GM21381 (cell line): ENCODE measurements at regions not wholly inside any gene's neighbourhood (a gene's known extent, or its start where the extent isn't known, plus 50 kb on each side); places are given as distances from the start of the nearest gene placed in this dataset.

Experiments
- ATAC-seq: cut with Tn5 transposase; IDR thresholded peaks from one replicate; pipeline ENCODE4 v1.9.1; 2021; ENCODE audit warnings: mild to moderate bottlenecking, moderate library complexity; ENCODE audit not compliant: unreplicated experiment

- no peak for ATAC-seq
Measured at GRCh38 chr20:4371623-4372251, 122.7 kb upstream of the ADRA1D start.

GRCh38 chr20:4370851-4371250 lies 121.8 kb upstream of the ADRA1D start:
- no peak for ATAC-seq

GRCh38 chr20:4369798-4370124 lies 120.7 kb upstream of the ADRA1D start:
- ATAC-seq, result no peak

GRCh38 chr20:4369119-4369797 lies 120.2 kb upstream of the ADRA1D start:
- no peak for ATAC-seq

GRCh38 chr20:4366076-4366475 lies 117.0 kb upstream of the ADRA1D start:
- no peak for ATAC-seq

GRCh38 chr20:4358552-4358951 lies 109.5 kb upstream of the ADRA1D start:
- no peak for ATAC-seq

- ATAC-seq, result no peak
Measured at GRCh38 chr20:4352348-4352747, 103.3 kb upstream of the ADRA1D start.

GRCh38 chr20:4350096-4350495 lies 101.0 kb upstream of the ADRA1D start:
- no peak for ATAC-seq

- no peak for ATAC-seq
Measured at GRCh38 chr20:4344670-4345069, 95.6 kb upstream of the ADRA1D start.

GRCh38 chr20:4342609-4343008 lies 93.5 kb upstream of the ADRA1D start:
- no peak for ATAC-seq

- no peak for ATAC-seq
Measured at GRCh38 chr20:4341804-4342485, 92.9 kb upstream of the ADRA1D start.

- no peak for ATAC-seq
Measured at GRCh38 chr20:4335722-4336121, 86.6 kb upstream of the ADRA1D start.

- no peak for ATAC-seq
Measured at GRCh38 chr20:4332121-4332860, 83.2 kb upstream of the ADRA1D start.

- no peak for ATAC-seq
Measured at GRCh38 chr20:4330011-4330410, 80.9 kb upstream of the ADRA1D start.

- no peak for ATAC-seq
Measured at GRCh38 chr20:4329232-4329631, 80.1 kb upstream of the ADRA1D start.

GRCh38 chr20:4328541-4328940 lies 79.5 kb upstream of the ADRA1D start:
- ATAC-seq, result no peak

- ATAC-seq, result no peak
Measured at GRCh38 chr20:4327956-4328355, 78.9 kb upstream of the ADRA1D start.

- ATAC-seq, result no peak
Measured at GRCh38 chr20:4326195-4327065, 77.3 kb upstream of the ADRA1D start.

- no peak for ATAC-seq
Measured at GRCh38 chr20:4325548-4326187, 76.6 kb upstream of the ADRA1D start.

- ATAC-seq, result no peak
Measured at GRCh38 chr20:4324611-4325243, 75.6 kb upstream of the ADRA1D start.
